HepG2 (cell line): ENCODE measurements at regions not wholly inside any gene's neighbourhood (a gene's known extent, or its start where the extent isn't known, plus 50 kb on each side); places are given as distances from the start of the nearest gene placed in this dataset.

Experiments used
- ATAC-seq: fragments of 200-7000 bp; cut with Tn5 transposase; 3 replicates; pipeline ENCODE4 v1.9.1; 2020; ENCODE audit warnings: mild to moderate bottlenecking, moderate library complexity
- BruUV-seq: library from RNA; stranded (reverse); fragments of 400-500 nt; replicated peaks from 2 replicates; lab custom pipeline; 2021; lab: Mats Ljungman, UMichigan
- CTCF ChIA-PET: fragments of 300-600 bp; formaldehyde crosslinking; extraction: SDS; loops from one replicate; lab custom pipeline; 2021; ENCODE audit warnings: low total read pairs, inconsistent platforms, low intra/inter-chr PET ratio; lab: Yijun Ruan, JAX
- POLR2A ChIA-PET: fragments of 350-600 bp; sonication (Branson Sonifier 250); formaldehyde crosslinking; loops from one replicate; lab custom pipeline; 2020; ENCODE audit warnings: antibody characterized with exemption, inconsistent platforms; lab: Yijun Ruan, JAX
- DNase-seq: peaks from one replicate; pipeline ENCODE4 v3.0.0-alpha.2; 2015; ENCODE audit warnings: low spot score
- FAIRE-seq: peaks from 3 replicates; lab custom pipeline; 2011; peaks lifted over from hg19 to GRCh38; lab: Jason Lieb, UNC
- H2AFZ ChIP-seq: one replicate; pipeline ENCODE4 v1.6.1; 2011; ENCODE audit warnings: low read length, inconsistent platforms
- H3K27ac ChIP-seq: fragments of 300-600 bp; 3 replicates; pipeline ENCODE4 v1.8.0; 2011; ENCODE audit warnings: mixed run types, mild to moderate bottlenecking, mixed read lengths, low read length, inconsistent platforms; ENCODE audit not compliant: insufficient read depth; ENCODE audit errors: extremely low read length
- H3K27me3 ChIP-seq, 2 experiments: fragments of 200-600 bp in 1 of 2; 2 replicates in 1 of 2; 3 replicates in 1 of 2; pipeline versions ENCODE4 v1.6.0 to v1.8.0; 2011; ENCODE audit warnings: low read length in 2 of 2, mild to moderate bottlenecking in 2 of 2, moderate library complexity in 2 of 2, inconsistent platforms in 1 of 2; ENCODE audit not compliant: insufficient read depth in 2 of 2, control insufficient read depth in 1 of 2
- H3K36me3 ChIP-seq, 2 experiments: fragments of 200-600 bp in 1 of 2; replicated peaks in 1 of 2; 2 replicates in 1 of 2; 3 replicates in 1 of 2; pipeline versions ENCODE4 v1.5.1 to v1.8.0; 2011; ENCODE audit warnings: low read length in 2 of 2, inconsistent platforms in 1 of 2; ENCODE audit not compliant: insufficient read depth in 2 of 2, control insufficient read depth in 1 of 2
- H3K4me1 ChIP-seq: 2 replicates; pipeline ENCODE4 v1.5.1; 2012; ENCODE audit warnings: low read length, inconsistent platforms; ENCODE audit not compliant: insufficient read depth
- H3K4me2 ChIP-seq: 2 replicates; pipeline ENCODE4 v1.6.0; 2011; ENCODE audit warnings: low read depth, low read length, inconsistent platforms
- H3K4me3 ChIP-seq, 3 experiments: fragments of 200-600 bp in 1 of 3; sonication (generic), shearing (Covaris generic) in 1 of 3; replicated peaks in 1 of 3; 2 replicates each; pipeline ENCODE4 v1.5.1; 2011 to 2016; ENCODE audit warnings: low read length in 3 of 3, inconsistent platforms in 2 of 3, low read depth in 2 of 3, mild to moderate bottlenecking in 2 of 3, control low read depth in 1 of 3, mixed read lengths in 1 of 3; ENCODE audit not compliant: insufficient read depth in 1 of 3
- H3K79me2 ChIP-seq: one replicate; pipeline ENCODE4 v1.6.1; 2011; ENCODE audit warnings: low read length, inconsistent platforms; ENCODE audit not compliant: insufficient read depth
- H3K9ac ChIP-seq: 2 replicates; pipeline ENCODE4 v1.6.0; 2011; ENCODE audit warnings: mild to moderate bottlenecking, low read depth, low read length, inconsistent platforms; ENCODE audit not compliant: insufficient read depth
- H3K9me3 ChIP-seq: 2 replicates; pipeline ENCODE4 v1.5.1; 2012; ENCODE audit warnings: mild to moderate bottlenecking, low read length
- H4K20me1 ChIP-seq: 2 replicates; pipeline ENCODE4 v1.6.0; 2011; ENCODE audit warnings: inconsistent platforms, mild to moderate bottlenecking, low read length, moderate library complexity; ENCODE audit not compliant: insufficient read depth
- CC2D1A ChIP-seq: sonication (generic); formaldehyde crosslinking; IDR thresholded peaks from 2 replicates; pipeline ENCODE4 v1.8.1; 2023; ENCODE audit warnings: mild to moderate bottlenecking, missing genetic modification reagents
- CEBPG ChIP-seq: IDR thresholded peaks from 2 replicates; pipeline ENCODE4 v1.6.1; 2016
- CHD2 ChIP-seq: IDR thresholded peaks from 2 replicates; pipeline ENCODE4 v1.6.1; 2011; ENCODE audit warnings: low read depth, low read length, improper control_type of control experiment
- ELF3 ChIP-seq: IDR thresholded peaks from 2 replicates; pipeline ENCODE4 v1.6.1; 2016; ENCODE audit warnings: missing genetic modification reagents, missing compliant biosample characterization
- MTERF4 ChIP-seq: sonication (generic); formaldehyde crosslinking; IDR thresholded peaks from 2 replicates; pipeline ENCODE4 v1.8.0; 2023; ENCODE audit warnings: mild to moderate bottlenecking, missing genetic modification reagents
- PAF1 ChIP-seq: IDR thresholded peaks from 2 replicates; pipeline ENCODE4 v1.6.1; 2016; ENCODE audit warnings: missing genetic modification reagents, missing compliant biosample characterization
- RFXAP ChIP-seq: sonication (generic); formaldehyde crosslinking; IDR thresholded peaks from 2 replicates; pipeline ENCODE4 v1.4.0; 2020; ENCODE audit warnings: missing genetic modification reagents, borderline replicate concordance
- ZBTB40 ChIP-seq, 2 experiments: fragments of 450-650 bp in 1 of 2; sonication (generic) in 1 of 2; formaldehyde crosslinking in 1 of 2; IDR thresholded peaks; 2 replicates each; pipeline versions ENCODE4 v1.6.1 to v1.8.0; 2016 to 2022; ENCODE audit warnings: antibody characterized with exemption in 1 of 2, mild to moderate bottlenecking in 1 of 2, missing genetic modification reagents in 1 of 2
- ZFP36L1 ChIP-seq: sonication (generic); formaldehyde crosslinking; IDR thresholded peaks from 2 replicates; pipeline ENCODE4 v1.8.0; 2022; ENCODE audit warnings: mild to moderate bottlenecking, missing genetic modification reagents, moderate library complexity
- ZNF556 ChIP-seq: sonication (generic); formaldehyde crosslinking; IDR thresholded peaks from 2 replicates; pipeline ENCODE4 v1.4.0; 2020; ENCODE audit warnings: mild to moderate bottlenecking, missing genetic modification reagents, borderline replicate concordance
- ZNF609 ChIP-seq: sonication (generic); formaldehyde crosslinking; IDR thresholded peaks from 2 replicates; pipeline ENCODE4 v1.4.0; 2020; ENCODE audit warnings: mild to moderate bottlenecking, missing genetic modification reagents, borderline replicate concordance
- WGBS: methylation state at CpG from one replicate; pipeline ENCODE4 v1.1.6; 2017; ENCODE audit warnings: low lambda C conversion rate; 5-methylcytosine and 5-hydroxymethylcytosine counted together
- in situ Hi-C: cut with HindIII; loops from 2 replicates; pipeline ENCODE4 v1.10.0; 2017; ENCODE audit warnings: low pct_unique_long_range_greater_than_20kb; ENCODE audit not compliant: extremely low pct_ligation_motif_present
- intact Hi-C: fragments of 100-400 bp; cut with micrococcal nuclease; formaldehyde crosslinking; loops from one replicate; pipeline ENCODE4 v1.10.0; 2022; ENCODE audit not compliant: unreplicated experiment

GRCh38 chrX:52265713-52266112, 81.0 kb downstream of the MAGED4 start:
- ChIA-PET CTCF (no interaction called here), POLR2A (no interaction called here)
- Histone ChIP-seq H3K79me2 (no peaks in the 10 kb centered on the region), H4K20me1 (no peaks in the 10 kb centered on the region), H3K27me3 (no peaks in the 10 kb centered on the region), H3K9ac (no peak overlapping the region), H3K4me3 (no peak overlapping the region), H2AFZ (no peak overlapping the region), H3K4me2 (no peak overlapping the region), H3K27ac (no peak overlapping the region), H3K36me3 (no peaks in the 10 kb centered on the region), H3K4me1 (peaks cover 7% of the 10 kb centered on the region), H3K9me3 (no peaks in the 10 kb centered on the region)
- BruUV-seq = no TSS peak
- FAIRE-seq = no peak
- no peak for ATAC-seq
- 0% methylated on average over 2 of the region's 4 CpGs for WGBS
- intact Hi-C loops = no loop called here
- DNase-seq = no peak
- in situ Hi-C loops = no loop called here
- TF ChIP-seq ZNF609 (CRISPR knock-in tag) (no peak), ZFP36L1 (CRISPR knock-in tag) (no peak), PAF1 (no peak), MTERF4 (CRISPR knock-in tag) (no peak), CC2D1A (CRISPR knock-in tag) (no peak), RFXAP (CRISPR knock-in tag) (no peak), ELF3 (CRISPR knock-in tag) (no peak), ZBTB40 (IDR thresholded peaks at IDR 0.05) (no peak), ZBTB40 (CRISPR knock-in tag; IDR thresholded peaks at IDR 0.05) (no peak), CEBPG (CRISPR knock-in tag) (no peak), CHD2 (no peak), ZNF556 (no peak)
